Fibroblast of peridontal ligament (primary cell): ENCODE measurements at regions not wholly inside any gene's neighbourhood (a gene's known extent, or its start where the extent isn't known, plus 50 kb on each side); places are given as distances from the start of the nearest gene placed in this dataset.
A peak's percentile ranks its signal among the peaks of the same experiment; 100 is the strongest.
"Not testable (repeated sequence)": the region's sequence is repeated elsewhere in the genome, so short reads cannot be mapped to it uniquely, and the experiment has no call there.

Experiments used
- DNase-seq: peaks from one replicate; pipeline ENCODE4 v3.0.0-alpha.2; 2010; ENCODE audit errors: extremely low read depth

DNA sequence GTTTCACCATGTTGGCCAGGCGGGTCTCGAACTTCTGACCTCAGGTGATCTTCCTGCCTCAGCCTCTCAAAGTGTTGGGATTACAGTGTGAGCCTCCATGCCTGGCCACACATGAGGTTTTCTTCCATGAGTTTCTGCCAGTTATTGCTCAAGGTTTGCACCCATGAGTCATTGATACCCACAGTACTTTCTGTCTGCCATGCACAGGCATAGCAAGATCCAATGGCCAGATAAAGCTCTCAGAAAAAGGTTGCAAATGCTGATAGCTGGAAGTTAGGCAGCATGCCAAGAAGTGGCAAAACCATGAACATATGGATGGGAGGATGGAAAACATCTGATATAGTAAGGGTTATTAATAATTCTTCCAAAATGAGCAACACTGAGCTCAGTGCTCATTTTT, 298.7 kb upstream of the NRG3 start:
- no peak for DNase-seq

- no peak for DNase-seq
Observed at GRCh38 chr10:81594991-81595390, 280.0 kb upstream of the NRG3 start.

- peak; percentile 21 for DNase-seq
Observed at GRCh38 chr10:81600185-81600584, 274.8 kb upstream of the NRG3 start.

- no peak for DNase-seq
Observed at GRCh38 chr10:81603106-81603620, 271.8 kb upstream of the NRG3 start.

DNA sequence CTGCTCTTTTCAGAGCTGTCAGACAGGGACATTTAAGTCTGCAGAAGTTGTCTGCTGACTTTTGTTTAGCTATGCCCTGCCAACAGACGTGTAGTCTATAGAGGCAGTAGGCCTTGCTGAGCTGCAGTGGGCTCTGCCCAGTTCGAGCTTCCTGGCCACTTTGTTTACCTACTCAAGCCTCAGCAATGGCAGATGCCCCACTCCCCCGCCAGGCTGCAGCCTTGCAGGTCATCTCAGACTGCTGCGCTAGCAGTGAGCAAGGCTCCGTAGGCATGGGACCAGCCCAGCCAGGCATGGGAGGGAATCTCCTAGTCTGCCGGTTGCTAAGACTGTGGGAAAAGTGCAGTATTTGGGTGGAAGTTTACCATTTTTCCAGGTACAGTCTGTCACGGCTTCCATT, 230.5 kb upstream of the NRG3 start:
- DNase-seq: not testable (repeated sequence)

GRCh38 chr10:81655986-81656385, 219.0 kb upstream of the NRG3 start:
- DNase-seq: no peak

DNA sequence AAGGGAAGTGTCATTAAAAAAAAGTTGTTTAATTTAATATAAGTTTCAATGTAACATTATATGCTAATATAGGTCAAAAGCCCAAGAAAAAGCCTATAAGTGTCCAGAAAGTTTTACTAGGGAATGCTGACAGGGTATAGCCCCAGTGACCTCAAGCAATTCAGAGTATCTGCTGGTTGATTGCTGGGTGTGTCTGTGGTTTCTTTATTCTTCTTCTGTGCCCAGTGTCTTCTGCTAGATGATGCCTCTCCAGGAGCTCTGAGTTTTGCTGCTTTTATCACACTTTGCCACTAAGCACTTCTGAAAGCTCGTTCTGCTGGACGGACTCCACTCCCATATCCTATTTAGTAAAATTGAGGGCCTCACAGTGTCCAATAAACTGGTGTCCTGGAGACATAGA, 212.2 kb upstream of the NRG3 start:
- DNase-seq: no peak

- DNase-seq: not testable (repeated sequence)
Observed at GRCh38 chr10:81664800-81665199, 210.2 kb upstream of the NRG3 start.

DNA sequence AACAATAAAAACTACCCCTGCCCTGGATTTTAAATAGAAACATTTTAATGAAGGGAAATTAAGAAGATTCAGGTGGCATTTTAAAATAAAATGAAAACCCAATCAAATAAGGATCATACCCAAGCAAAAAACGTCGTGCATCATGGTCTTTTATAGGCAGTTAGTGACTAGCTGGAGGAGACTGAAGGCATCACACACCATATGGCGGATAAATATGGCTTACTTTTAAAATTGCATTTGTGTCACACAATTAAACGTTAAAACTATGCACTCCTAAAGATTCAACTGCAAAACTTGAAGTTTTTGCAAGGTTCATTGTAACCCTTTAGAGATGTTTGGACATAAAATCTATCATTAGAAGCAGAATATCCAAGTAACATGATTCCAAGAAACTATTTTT, 200.1 kb upstream of the NRG3 start:
- DNase-seq: no peak

DNA sequence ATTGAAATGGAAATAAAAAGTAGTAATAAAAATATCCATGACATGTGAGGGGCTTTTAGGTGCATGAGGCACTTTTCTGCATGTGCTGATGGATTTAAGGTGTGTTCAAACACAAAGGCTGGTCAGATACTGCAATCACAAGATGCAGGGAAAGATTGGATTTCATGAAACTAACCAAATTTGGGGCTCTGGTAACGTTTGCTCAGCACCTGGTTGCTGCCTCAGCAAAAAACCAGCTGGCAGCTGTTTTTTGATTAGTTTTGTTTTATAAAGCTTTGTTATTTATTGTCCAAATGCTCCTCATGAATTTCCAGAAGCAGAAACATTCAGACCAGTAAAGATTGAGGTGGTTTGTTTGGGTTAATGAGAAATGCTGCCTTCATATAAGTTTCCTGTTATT, 195.7 kb upstream of the NRG3 start:
- DNase-seq: no peak

DNA sequence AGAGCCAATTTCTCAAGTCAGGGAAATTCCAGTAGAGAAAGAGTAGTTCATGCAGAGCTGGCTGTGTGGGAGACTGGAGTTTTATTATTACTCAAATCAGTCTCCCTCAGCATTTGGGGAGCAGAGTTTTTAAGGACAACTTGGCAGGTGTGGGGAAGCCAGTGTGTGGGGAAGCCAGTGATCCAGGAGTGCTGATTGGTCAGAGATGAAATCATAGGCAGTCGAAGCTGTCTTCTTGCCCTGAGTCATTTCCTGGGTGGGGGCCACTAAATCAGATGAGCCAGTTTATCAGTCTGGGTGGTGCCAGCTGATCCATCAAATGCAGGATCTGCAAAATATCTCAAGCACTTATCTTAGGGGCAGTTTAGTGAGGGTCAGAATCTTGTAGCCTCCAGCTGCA, 194.6 kb upstream of the NRG3 start:
- no peak for DNase-seq

DNA sequence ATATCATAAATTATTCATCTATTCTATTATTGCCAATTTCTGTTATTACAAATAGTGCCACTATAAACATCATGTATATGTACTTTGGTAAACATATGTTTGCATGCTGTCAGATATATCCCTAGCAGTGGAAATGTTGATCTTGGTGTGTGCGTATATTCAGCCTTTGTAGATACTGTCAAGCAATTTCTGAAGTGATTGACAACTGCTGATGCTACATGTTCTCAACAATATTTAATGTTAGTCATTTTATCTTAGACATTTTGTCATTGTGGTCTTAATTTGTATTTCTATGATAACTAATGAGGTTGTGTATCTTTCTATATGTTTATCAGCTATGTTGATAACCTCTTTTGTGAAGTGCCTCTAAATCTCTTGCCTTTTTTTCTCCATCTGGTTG, 186.5 kb upstream of the NRG3 start:
- DNase-seq: no peak

- DNase-seq: no peak
Observed at GRCh38 chr10:81696609-81697388, 178.2 kb upstream of the NRG3 start.

- DNase-seq: no peak
Observed at GRCh38 chr10:81704596-81704995, 170.4 kb upstream of the NRG3 start.

GRCh38 chr10:81708416-81708815, 166.6 kb upstream of the NRG3 start:
- no peak for DNase-seq

GRCh38 chr10:81708929-81709328, 166.1 kb upstream of the NRG3 start:
- DNase-seq: no peak

- no peak for DNase-seq
Observed at GRCh38 chr10:81722399-81722798, 152.6 kb upstream of the NRG3 start.

DNA sequence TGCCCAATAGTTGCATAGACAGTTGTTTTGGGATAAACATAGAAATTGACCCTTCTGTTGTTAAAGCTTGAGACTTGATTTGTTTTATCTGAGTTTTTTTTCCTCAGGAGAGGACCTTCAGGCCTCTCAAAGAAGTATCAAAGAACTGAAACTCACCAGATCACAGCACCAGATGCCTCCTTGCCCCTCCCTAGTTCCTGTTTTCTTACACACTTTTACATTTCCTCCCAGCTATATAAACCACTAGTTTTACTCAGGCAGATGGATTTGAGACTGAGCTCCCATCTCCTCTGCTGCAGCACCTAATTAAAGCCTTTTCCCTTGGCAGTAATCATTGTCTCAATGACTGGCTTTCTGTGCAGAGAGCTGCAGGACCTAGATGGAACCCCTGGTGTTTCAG, 150.6 kb upstream of the NRG3 start:
- DNase-seq: no peak

- DNase-seq: no peak
Observed at GRCh38 chr10:81725851-81726250, 149.1 kb upstream of the NRG3 start.

GRCh38 chr10:81728692-81729091, 146.3 kb upstream of the NRG3 start:
- DNase-seq: no peak

GRCh38 chr10:81730891-81731290, 144.1 kb upstream of the NRG3 start:
- no peak for DNase-seq

DNA sequence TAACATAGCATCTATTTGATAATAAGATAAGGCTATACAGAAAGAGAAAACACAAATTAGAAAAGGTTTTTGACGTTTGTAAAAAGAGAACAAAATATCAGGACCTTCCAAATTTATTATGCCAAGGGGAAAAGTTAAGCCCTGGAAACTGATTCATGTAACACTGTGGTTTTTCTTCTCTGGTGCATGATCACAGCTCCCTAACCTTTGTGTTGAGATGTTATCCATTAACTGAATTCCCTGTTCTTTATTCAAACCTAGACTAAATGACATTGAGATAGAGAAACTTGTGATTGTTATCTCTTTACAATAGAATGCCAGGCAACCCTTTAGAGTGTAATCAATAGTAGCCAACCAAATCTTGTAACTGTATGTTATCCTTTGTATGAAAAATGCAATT, 141.5 kb upstream of the NRG3 start:
- DNase-seq: no peak

GRCh38 chr10:81735167-81735566, 139.8 kb upstream of the NRG3 start:
- not testable (repeated sequence) for DNase-seq

GRCh38 chr10:81759111-81759510, 115.9 kb upstream of the NRG3 start:
- DNase-seq: no peak
